Body of pancreas (tissue), 4 donors: ENCODE measurements at regions not wholly inside any gene's neighbourhood (a gene's known extent, or its start where the extent isn't known, plus 50 kb on each side); places are given as distances from the start of the nearest gene placed in this dataset.

ENCODE experiments used
- ATAC-seq: fragments of 150-250 bp; one replicate; pipeline ENCODE4 v1.9.1; 2016
- DNase-seq, 4 donors: peaks; one replicate each; pipeline ENCODE4 v3.0.0-alpha.2; 2019
- H3K27ac ChIP-seq, 4 donors: fragments of 200-600 bp; sonication (generic); 1 replicate in 3 of 4; 2 replicates in 1 of 4; pipeline versions ENCODE4 v1.5.1 to v1.6.1; 2016 to 2019; ENCODE audit warnings: mild to moderate bottlenecking in 1 of 4, mixed read lengths in 1 of 4, moderate library complexity in 1 of 4
- H3K27me3 ChIP-seq, 2 donors: fragments of 200-600 bp; sonication (generic); one replicate each; pipeline ENCODE4 v1.6.0; 2016; ENCODE audit warnings: mild to moderate bottlenecking in 1 of 2
- H3K36me3 ChIP-seq, 2 donors: fragments of 200-600 bp; sonication (generic); replicated peaks in 1 of 2; 2 replicates each; pipeline ENCODE4 v1.5.1; 2016; ENCODE audit warnings: low read depth in 2 of 2; ENCODE audit not compliant: insufficient read depth in 1 of 2
- H3K4me1 ChIP-seq: fragments of 200-600 bp; sonication (generic); one replicate; pipeline ENCODE4 v1.6.0; 2016
- H3K4me3 ChIP-seq, 2 donors: fragments of 200-600 bp; sonication (generic); 1 replicate in 1 of 2; 2 replicates in 1 of 2; pipeline ENCODE4 v1.5.1; 2016 to 2019
- H3K9me3 ChIP-seq, 3 donors: fragments of 200-600 bp; sonication (generic); 1 replicate in 2 of 3; 2 replicates in 1 of 3; pipeline ENCODE4 v1.5.1; 2016
- CTCF ChIP-seq, 7 experiments: fragments of 450-650 bp in 4 of 7; fragments of 200-600 bp in 3 of 7; sonication (generic) in 3 of 7; IDR thresholded peaks; one replicate each; pipeline ENCODE4 v1.5.1; 2016 to 2019; ENCODE audit warnings: antibody characterized with exemption in 7 of 7
- POLR2A ChIP-seq, 3 donors: fragments of 450-650 bp; IDR thresholded peaks; one replicate each; pipeline ENCODE4 v1.6.1; 2016; ENCODE audit warnings: antibody characterized with exemption in 3 of 3, mild to moderate bottlenecking in 2 of 3
- WGBS, 2 donors: methylation state at CpG; one replicate each; pipeline ENCODE4 v1.1.5; 2017; 5-methylcytosine and 5-hydroxymethylcytosine counted together
- intact Hi-C: fragments of 100-400 bp; cut with DNase I; formaldehyde crosslinking; loops from one replicate; pipeline ENCODE4 v1.15.1; 2023

DNA sequence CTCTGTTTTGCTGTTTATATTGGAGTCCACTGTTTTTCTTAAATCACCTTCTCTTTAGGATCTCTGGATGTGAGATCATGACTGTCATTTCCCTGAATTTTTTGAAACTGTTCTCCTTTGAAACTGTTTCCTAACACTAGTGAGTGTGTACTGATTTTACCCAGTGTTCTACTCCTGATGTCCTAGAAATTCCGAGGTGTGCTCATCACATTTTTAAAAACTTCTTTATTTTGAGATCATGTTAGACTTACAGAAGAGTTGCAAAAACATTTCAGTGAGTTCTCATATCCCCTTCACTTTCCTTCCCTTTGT lies 292.6 kb downstream of the NFKBIZ start:
- Histone ChIP-seq H3K4me1 (no peaks in the 10 kb centered on the region), H3K4me3 (no peak overlapping the region), H3K9me3 (no peaks in the 10 kb centered on the region), H3K36me3 (no peaks in the 10 kb centered on the region), H3K27ac (no peak overlapping the region), H3K27me3 (no peaks in the 10 kb centered on the region)
- 61 to 80% methylated on average over 1 of the region's 1 CpG for WGBS, 2 donors
- DNase-seq (no peak), ATAC-seq (no peak)
- intact Hi-C loops, result no loop called here
- TF ChIP-seq POLR2A (IDR thresholded peaks at IDR 0.05) (no peak), CTCF (IDR thresholded peaks at IDR 0.05) (no peak)

- DNase-seq (no peak), ATAC-seq (no peak)
- Histone ChIP-seq H3K4me1 (no peaks in the 10 kb centered on the region), H3K27me3 (no peaks in the 10 kb centered on the region), H3K4me3 (no peak overlapping the region), H3K9me3 (no peaks in the 10 kb centered on the region), H3K27ac (no peak overlapping the region), H3K36me3 (no peaks in the 10 kb centered on the region)
- intact Hi-C loops, result no loop called here
- no peak for TF ChIP-seq CTCF (IDR thresholded peaks at IDR 0.05)
- no peak for TF ChIP-seq POLR2A (IDR thresholded peaks at IDR 0.05)
- 45 to 67% methylated on average over 2 of the region's 2 CpGs for WGBS, 2 donors
Observed at GRCh38 chr3:102142379-102143060, 292.3 kb upstream of the ZPLD1 start.

GRCh38 chr3:102143536-102143935 lies 291.3 kb upstream of the ZPLD1 start:
- Histone ChIP-seq H3K4me3 (no peak overlapping the region), H3K4me1 (no peaks in the 10 kb centered on the region), H3K36me3 (no peaks in the 10 kb centered on the region), H3K27me3 (no peaks in the 10 kb centered on the region), H3K9me3 (no peaks in the 10 kb centered on the region), H3K27ac (no peak overlapping the region)
- ATAC-seq, result no peak
- intact Hi-C loops, result no loop called here
- DNase-seq, result no peak
- TF ChIP-seq CTCF (IDR thresholded peaks at IDR 0.05), result no peak
- TF ChIP-seq POLR2A (IDR thresholded peaks at IDR 0.05), result no peak
- 93 to 100% methylated on average over 1 of the region's 1 CpG for WGBS, 2 donors

GRCh38 chr3:102144063-102144462 lies 290.8 kb upstream of the ZPLD1 start:
- Histone ChIP-seq H3K4me1 (no peaks in the 10 kb centered on the region), H3K36me3 (no peaks in the 10 kb centered on the region), H3K27me3 (no peaks in the 10 kb centered on the region), H3K27ac (no peak overlapping the region), H3K9me3 (no peaks in the 10 kb centered on the region), H3K4me3 (no peak overlapping the region)
- TF ChIP-seq CTCF (IDR thresholded peaks at IDR 0.05) (no peak), POLR2A (IDR thresholded peaks at IDR 0.05) (no peak)
- WGBS, 2 donors, result 69 to 74% methylated on average over 3 of the region's 3 CpGs
- DNase-seq, result no peak
- intact Hi-C loops, result no loop called here
- ATAC-seq, result no peak

DNA sequence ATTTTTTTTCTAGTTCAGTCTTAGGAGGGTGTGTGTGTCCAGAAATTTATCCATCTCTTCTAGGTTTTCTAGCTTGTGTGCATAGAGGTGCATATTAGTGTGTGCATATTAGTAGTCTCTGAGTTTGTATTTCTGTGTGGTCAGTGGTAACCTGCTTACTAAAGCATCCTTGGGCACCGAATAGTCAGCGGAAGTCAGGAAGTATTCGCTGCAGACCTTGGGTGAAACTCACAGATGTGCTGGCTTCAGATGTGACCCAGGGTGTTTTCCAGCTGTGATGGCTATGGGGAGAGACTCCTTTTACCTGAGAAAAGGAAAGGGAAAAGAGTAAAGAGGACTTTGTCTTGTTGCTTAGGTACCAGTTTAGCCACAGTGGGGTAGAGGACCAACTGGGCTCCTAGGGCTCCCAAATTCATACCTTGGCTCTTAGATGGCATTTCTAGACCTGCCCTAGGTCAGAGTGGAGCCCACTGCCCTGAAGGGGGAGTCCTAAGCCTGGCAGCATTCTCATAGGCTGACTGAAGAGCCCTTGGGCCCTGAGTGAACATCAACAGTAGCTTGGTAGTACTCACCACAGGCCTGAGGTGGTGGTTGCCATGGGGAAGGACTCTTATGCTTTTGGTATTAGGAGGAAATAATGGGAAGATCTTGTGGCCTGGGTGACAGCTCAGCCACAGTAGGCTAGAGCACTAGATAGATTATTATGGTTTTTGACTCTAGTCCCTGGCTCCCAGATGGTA lies 286.0 kb upstream of the ZPLD1 start:
- intact Hi-C loops, result no loop called here
- TF ChIP-seq CTCF (IDR thresholded peaks at IDR 0.05) (no peak), POLR2A (IDR thresholded peaks at IDR 0.05) (no peak)
- Histone ChIP-seq H3K4me3 (no peak overlapping the region), H3K27me3 (no peaks in the 10 kb centered on the region), H3K9me3 (peaks cover 0 to 6% (median 0%) of the 10 kb centered on the region in 3 donors), H3K27ac (no peak overlapping the region), H3K36me3 (no peaks in the 10 kb centered on the region), H3K4me1 (no peaks in the 10 kb centered on the region)
- WGBS, 2 donors, result 95 to 96% methylated on average over 3 of the region's 3 CpGs
- ATAC-seq, result no peak
- no peak for DNase-seq
